ENCODE measurements at regions not wholly inside any gene's neighbourhood (a gene's known extent, or its start where the extent isn't known, plus 50 kb on each side); places are given as distances from the start of the nearest gene placed in this dataset.

DNA sequence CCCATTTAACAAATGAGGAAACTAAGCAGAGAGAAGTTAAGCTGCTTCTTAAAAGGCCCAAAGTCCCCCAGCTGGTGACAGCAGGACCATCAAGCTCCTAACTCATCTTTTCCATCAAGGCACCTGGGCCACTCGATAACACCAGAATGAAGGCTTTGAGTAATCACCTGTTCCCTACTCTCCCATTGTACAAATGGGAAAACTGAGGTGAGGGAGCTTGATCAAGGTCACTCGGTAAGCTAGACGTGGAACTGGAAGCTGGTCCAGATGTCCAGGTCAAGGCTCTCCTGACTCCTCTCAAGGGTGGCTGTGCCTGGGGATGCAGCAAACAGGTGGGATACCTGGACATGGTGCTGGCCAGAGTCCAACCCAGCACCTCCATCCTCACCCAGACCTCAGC is 90.6 kb upstream of the SHB start:
- Histone ChIP-seq H3K27me3 (no peaks in the 10 kb centered on the region), H3K27ac (no peak overlapping the region), H3K4me3 (no peak overlapping the region), H3K36me3 (no peaks in the 10 kb centered on the region), H3K9me3 (no peaks in the 10 kb centered on the region), H3K4me1 (no peaks in the 10 kb centered on the region)
- TF ChIP-seq POLR2A (IDR thresholded peaks at IDR 0.05), result no peak
- TF ChIP-seq, protein P1, sequence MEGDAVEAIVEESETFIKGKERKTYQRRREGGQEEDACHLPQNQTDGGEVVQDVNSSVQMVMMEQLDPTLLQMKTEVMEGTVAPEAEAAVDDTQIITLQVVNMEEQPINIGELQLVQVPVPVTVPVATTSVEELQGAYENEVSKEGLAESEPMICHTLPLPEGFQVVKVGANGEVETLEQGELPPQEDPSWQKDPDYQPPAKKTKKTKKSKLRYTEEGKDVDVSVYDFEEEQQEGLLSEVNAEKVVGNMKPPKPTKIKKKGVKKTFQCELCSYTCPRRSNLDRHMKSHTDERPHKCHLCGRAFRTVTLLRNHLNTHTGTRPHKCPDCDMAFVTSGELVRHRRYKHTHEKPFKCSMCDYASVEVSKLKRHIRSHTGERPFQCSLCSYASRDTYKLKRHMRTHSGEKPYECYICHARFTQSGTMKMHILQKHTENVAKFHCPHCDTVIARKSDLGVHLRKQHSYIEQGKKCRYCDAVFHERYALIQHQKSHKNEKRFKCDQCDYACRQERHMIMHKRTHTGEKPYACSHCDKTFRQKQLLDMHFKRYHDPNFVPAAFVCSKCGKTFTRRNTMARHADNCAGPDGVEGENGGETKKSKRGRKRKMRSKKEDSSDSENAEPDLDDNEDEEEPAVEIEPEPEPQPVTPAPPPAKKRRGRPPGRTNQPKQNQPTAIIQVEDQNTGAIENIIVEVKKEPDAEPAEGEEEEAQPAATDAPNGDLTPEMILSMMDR (IDR thresholded peaks at IDR 0.05), result no peak
- no peak for DNase-seq

DNA sequence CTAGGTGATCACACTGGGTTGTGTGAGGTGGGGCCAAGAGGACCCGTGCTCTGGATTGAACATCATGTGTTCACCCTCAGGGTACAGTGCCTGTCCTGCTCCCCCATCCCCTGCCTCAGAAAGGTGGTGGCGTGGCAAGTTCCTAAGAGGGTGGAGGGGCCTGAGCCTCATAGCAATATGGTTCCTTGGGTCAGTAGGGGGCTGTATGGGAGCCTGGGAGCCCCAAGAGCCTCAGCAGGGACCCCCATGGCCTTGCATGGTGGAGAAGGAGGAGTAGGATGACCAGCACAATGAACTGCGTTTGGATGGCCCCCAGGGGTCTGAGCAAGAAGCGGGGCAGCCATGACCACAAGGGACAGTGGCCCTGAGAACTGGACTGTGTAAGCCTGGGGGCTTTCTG is 89.6 kb upstream of the SHB start:
- Histone ChIP-seq H3K4me3 (no peak overlapping the region), H3K27me3 (no peaks in the 10 kb centered on the region), H3K4me1 (no peaks in the 10 kb centered on the region), H3K9me3 (no peaks in the 10 kb centered on the region), H3K36me3 (no peaks in the 10 kb centered on the region), H3K27ac (no peak overlapping the region)
- DNase-seq, result no peak
- TF ChIP-seq POLR2A (IDR thresholded peaks at IDR 0.05), result no peak
- TF ChIP-seq, protein P1 (IDR thresholded peaks at IDR 0.05), result no peak

DNA sequence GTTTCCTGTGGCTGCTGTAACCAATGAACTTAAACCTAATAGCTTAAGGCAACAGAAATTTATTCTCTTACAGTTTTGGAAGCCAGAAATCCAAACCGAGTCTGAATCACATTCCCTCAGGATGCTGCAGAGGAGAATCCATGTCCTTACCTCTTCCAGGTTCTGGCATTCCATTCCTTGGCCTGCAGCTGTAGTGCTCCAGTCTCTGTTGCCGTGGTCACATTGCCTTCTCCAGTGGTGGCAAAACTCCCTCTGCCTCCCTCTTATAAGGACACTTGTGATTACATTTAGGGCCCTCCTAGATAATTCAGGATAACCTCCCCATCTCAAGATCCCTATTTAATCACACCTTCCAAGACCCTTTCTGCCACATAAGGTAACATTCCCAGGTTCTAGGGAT is 88.7 kb upstream of the SHB start:
- no peaks in the 10 kb centered on the region for H3K4me1 ChIP-seq
- no peaks in the 10 kb centered on the region for H3K36me3 ChIP-seq
- H3K9me3 ChIP-seq, result no peaks in the 10 kb centered on the region
- no peak for TF ChIP-seq POLR2A (IDR thresholded peaks at IDR 0.05)
- TF ChIP-seq, protein P1 (IDR thresholded peaks at IDR 0.05), result no peak
- H3K4me3 ChIP-seq, result no peak overlapping the region
- no peak overlapping the region for H3K27ac ChIP-seq
- no peaks in the 10 kb centered on the region for H3K27me3 ChIP-seq
- no peak for DNase-seq

DNA sequence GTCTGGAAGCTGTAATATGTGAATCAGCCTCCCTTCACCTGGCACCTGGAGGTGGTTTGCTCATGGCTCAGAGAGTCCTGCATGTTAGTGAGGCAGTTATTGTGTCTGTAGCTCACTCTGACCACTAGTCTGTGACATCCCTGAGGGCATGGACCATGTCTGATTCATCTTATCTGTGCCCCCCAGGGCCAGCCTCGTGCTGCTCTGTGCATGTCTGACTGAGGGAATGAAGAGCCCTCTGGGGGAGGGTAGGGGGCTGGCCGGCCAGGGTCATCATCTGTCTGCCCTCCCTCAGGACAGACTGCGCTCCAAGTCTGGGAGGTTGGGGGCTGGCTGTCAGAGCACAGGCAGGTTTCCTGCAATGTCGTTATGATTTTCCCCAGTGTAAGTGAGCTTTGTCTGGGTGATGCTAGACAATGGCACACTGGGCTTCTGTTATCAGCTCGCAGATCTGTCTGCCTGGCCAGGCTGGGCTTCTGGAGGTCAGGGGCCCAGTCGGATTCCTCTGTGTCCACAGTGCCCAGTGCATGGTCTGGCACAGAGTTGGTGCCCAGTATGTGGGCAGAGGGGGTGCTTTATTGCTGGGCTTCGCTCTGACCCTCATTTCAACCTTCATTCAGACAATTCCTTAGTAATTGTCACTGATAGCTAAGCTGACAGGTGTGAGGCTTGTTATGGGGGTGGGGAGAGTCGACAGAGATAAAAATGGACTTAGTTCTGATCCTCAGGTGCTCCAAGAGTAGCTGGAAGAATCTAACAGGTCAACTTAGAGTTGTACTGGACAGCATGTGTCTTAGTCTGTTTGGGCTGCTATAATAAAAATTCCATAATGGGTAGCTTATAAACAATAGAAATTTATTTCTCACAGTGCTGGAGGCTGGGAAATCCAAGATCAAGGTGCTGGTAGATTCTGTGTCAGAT is 85.7 kb upstream of the SHB start:
- H3K9me3 ChIP-seq, result no peaks in the 10 kb centered on the region
- no peak for TF ChIP-seq POLR2A (IDR thresholded peaks at IDR 0.05)
- TF ChIP-seq, protein P1 (IDR thresholded peaks at IDR 0.05), result no peak
- no peak for DNase-seq

DNA sequence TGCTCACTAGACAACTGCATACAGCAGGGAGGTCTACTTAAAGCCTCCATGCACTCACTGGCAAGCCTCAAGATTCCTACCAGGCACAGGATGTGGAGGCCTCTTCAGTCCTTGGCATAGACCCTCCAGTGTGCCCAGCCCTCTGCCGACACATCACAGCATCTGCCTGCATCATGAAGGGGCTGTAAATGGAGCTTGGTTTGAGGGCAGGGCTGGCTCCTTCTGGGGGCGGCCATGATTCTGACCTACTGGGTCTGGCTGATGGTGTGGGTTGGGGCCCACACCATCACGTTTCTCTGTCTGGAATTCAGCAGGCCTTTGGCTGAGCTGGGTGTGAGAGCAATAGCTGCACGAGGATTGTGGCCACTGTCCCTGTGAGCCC is 84.9 kb upstream of the SHB start:
- no peaks in the 10 kb centered on the region for H3K27me3 ChIP-seq
- H3K27ac ChIP-seq, result no peak overlapping the region
- no peak overlapping the region for H3K4me3 ChIP-seq
- TF ChIP-seq, protein P1 (IDR thresholded peaks at IDR 0.05), result no peak
- no peak for TF ChIP-seq POLR2A (IDR thresholded peaks at IDR 0.05)
- H3K4me1 ChIP-seq, result no peaks in the 10 kb centered on the region
- H3K36me3 ChIP-seq, result no peaks in the 10 kb centered on the region
- DNase-seq, result no peak
- H3K9me3 ChIP-seq, result no peaks in the 10 kb centered on the region

More for the DNA sequence above, 85.7 kb upstream of the SHB start:
- no peaks in the 10 kb centered on the region for H3K4me1 ChIP-seq
- H3K27ac ChIP-seq, result no peak overlapping the region
- no peak overlapping the region for H3K4me3 ChIP-seq
- no peaks in the 10 kb centered on the region for H3K27me3 ChIP-seq
- H3K36me3 ChIP-seq, result no peaks in the 10 kb centered on the region
